Small intestine (tissue), 7 donors: ENCODE measurements at regions not wholly inside any gene's neighbourhood (a gene's known extent, or its start where the extent isn't known, plus 50 kb on each side); places are given as distances from the start of the nearest gene placed in this dataset.

ENCODE experiments used
- DNase-seq, 2 donors: peaks; one replicate each; pipeline versions ENCODE4 v3.0.0 to v3.0.0-alpha.2; 2013
- FAIRE-seq: peaks from 2 replicates; lab custom pipeline; 2012; peaks lifted over from hg19 to GRCh38; lab: Jason Lieb, UNC
- H3K27ac ChIP-seq, 3 donors: one replicate each; pipeline ENCODE4 v1.5.1; 2013; ENCODE audit warnings: low read length in 2 of 3, mild to moderate bottlenecking in 2 of 3, control low read depth in 1 of 3, inconsistent platforms in 1 of 3, low read depth in 1 of 3, moderate library complexity in 1 of 3
- H3K27me3 ChIP-seq, 3 donors: one replicate each; pipeline ENCODE4 v1.6.1; 2013; ENCODE audit warnings: low read length in 3 of 3, inconsistent platforms in 1 of 3; ENCODE audit not compliant: control insufficient read depth in 3 of 3, insufficient read depth in 3 of 3
- H3K36me3 ChIP-seq, 3 donors: one replicate each; pipeline ENCODE4 v1.6.1; 2013; ENCODE audit warnings: low read length in 3 of 3, inconsistent platforms in 1 of 3, low read depth in 1 of 3, mild to moderate bottlenecking in 1 of 3, moderate library complexity in 1 of 3; ENCODE audit not compliant: control insufficient read depth in 3 of 3, insufficient read depth in 2 of 3
- H3K4me1 ChIP-seq, 3 donors: one replicate each; pipeline ENCODE4 v1.6.1; 2013; ENCODE audit warnings: low read length in 2 of 3, inconsistent platforms in 1 of 3, low read depth in 1 of 3, mild to moderate bottlenecking in 1 of 3, moderate library complexity in 1 of 3; ENCODE audit not compliant: control insufficient read depth in 3 of 3, insufficient read depth in 2 of 3
- H3K4me3 ChIP-seq, 3 donors: one replicate each; pipeline ENCODE4 v1.5.1; 2013; ENCODE audit warnings: low read length in 3 of 3, control low read depth in 1 of 3, inconsistent platforms in 1 of 3, low read depth in 1 of 3, mild to moderate bottlenecking in 1 of 3, moderate library complexity in 1 of 3
- H3K9me3 ChIP-seq, 2 donors: one replicate each; pipeline ENCODE4 v1.6.1; 2013; ENCODE audit warnings: low read depth in 1 of 2, low read length in 1 of 2; ENCODE audit not compliant: control insufficient read depth in 2 of 2, insufficient read depth in 1 of 2
- WGBS, 3 donors: extraction: QIAGEN DNeasy Blood & Tissue Kit; methylation state at CpG; one replicate each; pipeline ENCODE4 v1.1.7; 2013; 5-methylcytosine and 5-hydroxymethylcytosine counted together
- donor health status: healthy with polysubstance abuse.
- donor health status: control.
- donor health status: control.
- donor health status: Bipolar disorder and iron deficiency.
- donor health status: healthy.

- FAIRE-seq (no peak), DNase-seq (no peak)
- Histone ChIP-seq H3K9me3 (no peaks in the 10 kb centered on the region), H3K27me3 (no peaks in the 10 kb centered on the region), H3K4me1 (no peaks in the 10 kb centered on the region), H3K4me3 (no peak overlapping the region), H3K36me3 (no peaks in the 10 kb centered on the region), H3K27ac (no peak overlapping the region)
- WGBS, 3 donors = 90 to 92% (median 91%) methylated on average over 11 of the region's 11 CpGs
Measured at GRCh38 chr4:182015014-182015413, 228.2 kb upstream of the TENM3 start.

GRCh38 chr4:182015893-182016292 lies 227.3 kb upstream of the TENM3 start:
- WGBS, 3 donors = 75 to 82% (median 79%) methylated on average over 6 of the region's 6 CpGs
- no peak for FAIRE-seq
- H3K9me3 ChIP-seq = no peaks in the 10 kb centered on the region

GRCh38 chr4:182017038-182017437 lies 226.2 kb upstream of the TENM3 start:
- no peak overlapping the region for H3K27ac ChIP-seq
- H3K4me1 ChIP-seq = no peaks in the 10 kb centered on the region
- no peak overlapping the region for H3K4me3 ChIP-seq
- no peaks in the 10 kb centered on the region for H3K9me3 ChIP-seq
- no peaks in the 10 kb centered on the region for H3K36me3 ChIP-seq
- no peaks in the 10 kb centered on the region for H3K27me3 ChIP-seq
- no peak for DNase-seq
- FAIRE-seq = no peak
- WGBS, 3 donors = 86 to 90% (median 86%) methylated on average over 5 of the region's 5 CpGs

More at GRCh38 chr4:182015893-182016292, 227.3 kb upstream of the TENM3 start:
- Histone ChIP-seq H3K27me3 (no peaks in the 10 kb centered on the region), H3K4me1 (no peaks in the 10 kb centered on the region), H3K27ac (no peak overlapping the region), H3K36me3 (no peaks in the 10 kb centered on the region), H3K4me3 (no peak overlapping the region)
- DNase-seq = no peak

GRCh38 chr4:182018691-182019090 lies 224.5 kb upstream of the TENM3 start:
- DNase-seq (no peak), FAIRE-seq (no peak)
- 61 to 81% (median 81%) methylated on average over 2 of the region's 2 CpGs for WGBS, 3 donors
- H3K27me3 ChIP-seq = no peaks in the 10 kb centered on the region
- no peaks in the 10 kb centered on the region for H3K4me1 ChIP-seq
- no peak overlapping the region for H3K4me3 ChIP-seq
- no peaks in the 10 kb centered on the region for H3K36me3 ChIP-seq
- H3K9me3 ChIP-seq = no peaks in the 10 kb centered on the region
- no peak overlapping the region for H3K27ac ChIP-seq

- WGBS, 3 donors = 65 to 76% (median 67%) methylated on average over 5 of the region's 5 CpGs
- H3K4me3 ChIP-seq = no peak overlapping the region
- no peak for DNase-seq
- no peaks in the 10 kb centered on the region for H3K36me3 ChIP-seq
- H3K9me3 ChIP-seq = no peaks in the 10 kb centered on the region
- H3K27me3 ChIP-seq = no peaks in the 10 kb centered on the region
- no peak overlapping the region for H3K27ac ChIP-seq
- FAIRE-seq = no peak
- no peaks in the 10 kb centered on the region for H3K4me1 ChIP-seq
Measured at GRCh38 chr4:182019148-182019652, 224.0 kb upstream of the TENM3 start.

GRCh38 chr4:182022909-182023308 lies 220.3 kb upstream of the TENM3 start:
- Histone ChIP-seq H3K4me3 (no peak overlapping the region), H3K9me3 (no peaks in the 10 kb centered on the region), H3K4me1 (no peaks in the 10 kb centered on the region), H3K27me3 (no peaks in the 10 kb centered on the region), H3K27ac (no peak overlapping the region), H3K36me3 (no peaks in the 10 kb centered on the region)
- 20 to 27% (median 25%) methylated on average over 5 of the region's 5 CpGs for WGBS, 3 donors
- DNase-seq = no peak
- no peak for FAIRE-seq

- DNase-seq (no peak), FAIRE-seq (no peak)
- WGBS, 3 donors = 51 to 59% (median 55%) methylated on average over 3 of the region's 3 CpGs
- Histone ChIP-seq H3K4me3 (no peak overlapping the region), H3K36me3 (no peaks in the 10 kb centered on the region), H3K27ac (no peak overlapping the region), H3K9me3 (no peaks in the 10 kb centered on the region), H3K27me3 (no peaks in the 10 kb centered on the region), H3K4me1 (no peaks in the 10 kb centered on the region)
Measured at GRCh38 chr4:182023469-182023868, 219.7 kb upstream of the TENM3 start.

GRCh38 chr4:182042945-182043344 lies 200.3 kb upstream of the TENM3 start:
- Histone ChIP-seq H3K27me3 (no peaks in the 10 kb centered on the region), H3K4me3 (no peak overlapping the region), H3K9me3 (no peaks in the 10 kb centered on the region), H3K4me1 (no peaks in the 10 kb centered on the region), H3K27ac (no peak overlapping the region), H3K36me3 (no peaks in the 10 kb centered on the region)
- FAIRE-seq = no peak
- DNase-seq = no peak
- WGBS, 3 donors = 85 to 90% (median 87%) methylated on average over 8 of the region's 8 CpGs

- H3K36me3 ChIP-seq = no peaks in the 10 kb centered on the region
- H3K4me1 ChIP-seq = no peaks in the 10 kb centered on the region
- DNase-seq = no peak
- H3K27me3 ChIP-seq = no peaks in the 10 kb centered on the region
- 78 to 85% (median 83%) methylated on average over 1 of the region's 1 CpG for WGBS, 3 donors
- no peak for FAIRE-seq
- no peaks in the 10 kb centered on the region for H3K9me3 ChIP-seq
- H3K4me3 ChIP-seq = no peak overlapping the region
- H3K27ac ChIP-seq = no peak overlapping the region
Measured at GRCh38 chr4:182048871-182049270, 194.3 kb upstream of the TENM3 start.
